ENCODE measurements at regions not wholly inside any gene's neighbourhood (a gene's known extent, or its start where the extent isn't known, plus 50 kb on each side); places are given as distances from the start of the nearest gene placed in this dataset.

- no peak for DNase-seq (ENCODE audit: extremely low read depth, low read depth)
- TF ChIP-seq CTCF (IDR thresholded peaks at IDR 0.05; ENCODE audit: low read depth, low read length), result no peak
These were observed 195.9 kb upstream of the VWC2 start for GRCh38 chr7:49577576-49577975.

GRCh38 chr7:49579408-49579807, 194.0 kb upstream of the VWC2 start:
- DNase-seq (ENCODE audit: extremely low read depth, low read depth), result no peak
- no peak for TF ChIP-seq CTCF (IDR thresholded peaks at IDR 0.05; ENCODE audit: low read depth, low read length)

GRCh38 chr7:49580000-49580399, 193.4 kb upstream of the VWC2 start:
- no peak for DNase-seq (ENCODE audit: extremely low read depth, low read depth)
- no peak for TF ChIP-seq CTCF (IDR thresholded peaks at IDR 0.05; ENCODE audit: low read depth, low read length)

- DNase-seq (ENCODE audit: extremely low read depth, low read depth), result no peak
- TF ChIP-seq CTCF (IDR thresholded peaks at IDR 0.05; ENCODE audit: low read depth, low read length), result no peak
These were observed 192.7 kb upstream of the VWC2 start for GRCh38 chr7:49580761-49581160.

- no peak for TF ChIP-seq CTCF (IDR thresholded peaks at IDR 0.05; ENCODE audit: low read depth, low read length)
These were observed 190.0 kb upstream of the VWC2 start for GRCh38 chr7:49583440-49583839.

GRCh38 chr7:49596701-49597491, 176.5 kb upstream of the VWC2 start:
- TF ChIP-seq CTCF (IDR thresholded peaks at IDR 0.05; ENCODE audit: low read depth, low read length), result no peak
- no peak for DNase-seq (ENCODE audit: extremely low read depth, low read depth)

More at GRCh38 chr7:49583440-49583839, 190.0 kb upstream of the VWC2 start:
- DNase-seq (ENCODE audit: extremely low read depth, low read depth), result no peak

GRCh38 chr7:49597805-49598204, 175.6 kb upstream of the VWC2 start:
- no peak for DNase-seq (ENCODE audit: extremely low read depth, low read depth)
- TF ChIP-seq CTCF (IDR thresholded peaks at IDR 0.05; ENCODE audit: low read depth, low read length), result no peak

Data from AG09319 (cell line).